Germinal center (tissue), 1 donor: ENCODE measurements at regions not wholly inside any gene's neighbourhood (a gene's known extent, or its start where the extent isn't known, plus 50 kb on each side); places are given as distances from the start of the nearest gene placed in this dataset.
"Not testable (repeated sequence)": the region's sequence is repeated elsewhere in the genome, so short reads cannot be mapped to it uniquely, and the experiment has no call there.

Experiments used
- DNase-seq: peaks from one replicate; pipeline ENCODE4 v3.0.0; 2012; ENCODE audit warnings: mixed read lengths, low spot score

DNA sequence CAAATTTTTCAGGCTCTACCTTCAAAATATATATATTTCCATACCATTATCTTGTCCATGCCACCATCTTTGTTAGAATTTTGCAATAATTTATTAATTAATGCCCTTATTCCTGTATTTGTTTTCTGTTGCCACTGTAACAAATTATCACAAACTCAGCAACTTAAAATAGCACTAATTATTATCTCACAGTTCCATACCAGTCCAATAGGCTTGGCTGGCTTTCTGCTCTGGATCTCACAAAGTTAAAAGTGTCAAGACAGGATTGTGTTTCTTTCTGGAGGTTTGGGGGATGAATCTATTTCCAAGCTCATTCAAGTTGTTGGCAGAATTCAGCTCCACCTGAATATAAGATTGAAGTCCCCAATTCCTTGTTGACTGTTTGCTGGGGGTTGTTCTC, 58.6 kb upstream of the SLC38A4 start:
- no peak for DNase-seq

DNA sequence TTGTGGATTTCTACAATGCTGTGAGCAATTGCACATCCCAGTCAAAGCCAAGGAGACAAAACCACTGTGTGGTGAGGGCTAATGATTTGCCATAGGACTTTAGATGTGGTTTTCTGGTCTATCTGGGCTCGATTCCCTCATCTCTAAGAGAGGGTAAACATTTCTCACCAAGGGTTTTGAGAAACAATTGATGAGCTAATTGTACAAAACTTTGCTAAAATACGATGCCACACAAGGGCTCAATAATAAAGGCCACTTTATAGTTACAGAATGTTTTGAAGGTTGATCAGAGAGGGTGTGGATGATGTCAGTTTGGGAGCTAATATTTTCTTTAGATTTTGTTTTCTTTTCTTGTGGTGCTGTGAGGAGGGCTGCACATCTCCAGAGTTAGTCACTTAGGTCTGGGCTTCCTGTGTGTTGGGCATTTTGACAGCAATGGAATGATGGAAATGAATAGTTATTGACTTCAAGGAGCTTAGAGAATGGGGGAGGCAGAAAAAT, 60.8 kb upstream of the SLC38A4 start:
- DNase-seq, result no peak

- no peak for DNase-seq
Observed at GRCh38 chr12:46887870-46888269, 62.1 kb upstream of the SLC38A4 start.

- DNase-seq, result no peak
Observed at GRCh38 chr12:46888568-46888967, 62.8 kb upstream of the SLC38A4 start.

- no peak for DNase-seq
Observed at GRCh38 chr12:46891306-46891705, 65.5 kb upstream of the SLC38A4 start.

DNA sequence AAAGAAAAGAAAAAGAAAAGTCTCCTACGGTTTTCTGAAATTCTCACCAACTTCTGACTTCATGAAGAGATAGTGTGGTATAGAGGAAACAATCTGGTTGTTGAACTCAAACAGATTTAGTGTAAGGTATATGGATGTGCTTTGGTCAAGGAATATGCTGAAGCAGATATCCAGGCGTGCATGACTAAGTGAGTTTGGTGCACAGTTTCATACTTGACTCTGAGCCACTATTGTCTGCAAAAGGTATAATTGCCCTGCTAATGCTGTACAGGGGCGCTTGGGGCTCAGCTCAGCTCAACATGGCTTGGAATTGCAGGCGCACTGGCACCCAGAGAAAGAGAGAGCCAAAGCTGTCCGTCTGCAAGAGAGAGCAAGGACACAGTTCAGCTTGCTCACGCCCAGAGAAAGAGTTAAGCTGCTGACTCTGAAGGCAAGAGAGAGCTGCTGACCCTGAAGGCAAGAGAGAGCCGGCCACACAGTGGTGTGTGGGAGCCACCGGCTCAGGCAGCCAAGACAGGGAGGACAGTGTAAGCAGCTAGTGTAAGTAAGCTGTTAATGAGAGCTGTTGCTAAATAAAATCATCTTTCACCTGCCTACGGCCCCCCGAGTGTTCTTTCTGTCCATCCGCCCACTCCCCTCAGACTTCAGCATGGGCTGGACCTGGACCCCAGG, 66.4 kb upstream of the SLC38A4 start:
- DNase-seq, result no peak

- no peak for DNase-seq
Observed at GRCh38 chr12:46892887-46893286, 67.1 kb upstream of the SLC38A4 start.

GRCh38 chr12:46893434-46893833, 67.6 kb upstream of the SLC38A4 start:
- no peak for DNase-seq

DNA sequence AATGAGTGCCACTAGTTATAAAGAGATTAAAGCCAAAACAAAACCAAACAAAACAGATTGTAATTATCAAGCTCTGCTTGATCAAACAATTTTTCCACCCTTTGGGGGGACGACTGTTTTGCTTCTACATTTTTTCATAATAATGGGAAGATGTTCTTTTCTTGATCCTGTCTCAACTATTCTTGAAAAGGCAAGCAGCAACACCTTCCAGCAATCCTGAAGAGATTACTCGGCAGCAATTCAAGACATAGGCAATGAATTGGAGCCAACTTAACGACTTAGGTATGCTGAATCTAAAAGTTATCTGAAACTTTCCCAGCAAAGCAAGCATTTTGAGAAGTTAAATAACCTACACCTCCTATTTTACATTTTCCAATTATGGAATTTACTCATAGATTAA, 69.9 kb upstream of the SLC38A4 start:
- no peak for DNase-seq

DNA sequence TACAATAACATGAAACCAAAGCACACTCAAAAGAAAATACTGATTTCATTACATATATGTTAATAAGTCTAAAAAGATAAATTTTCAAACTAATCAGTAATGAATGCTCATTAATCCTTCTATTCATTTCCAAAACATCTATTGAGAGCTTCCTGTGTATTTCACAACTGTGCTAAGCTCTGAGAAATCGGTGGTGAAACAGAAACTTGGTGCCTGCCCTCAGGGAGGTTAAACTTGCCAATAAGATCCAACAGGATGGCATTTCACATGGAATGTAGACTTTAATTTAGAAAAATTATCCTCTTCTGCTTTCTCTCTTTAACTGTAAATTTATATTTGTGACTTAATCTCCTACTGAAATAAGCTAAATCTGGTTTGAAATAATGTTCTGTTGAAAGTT, 70.9 kb upstream of the SLC38A4 start:
- DNase-seq, result no peak

GRCh38 chr12:46898152-46898931, 72.5 kb upstream of the SLC38A4 start:
- no peak for DNase-seq

GRCh38 chr12:46898989-46899388, 73.2 kb upstream of the SLC38A4 start:
- DNase-seq, result no peak

- DNase-seq, result no peak
Observed at GRCh38 chr12:46900734-46901463, 75.1 kb upstream of the SLC38A4 start.

DNA sequence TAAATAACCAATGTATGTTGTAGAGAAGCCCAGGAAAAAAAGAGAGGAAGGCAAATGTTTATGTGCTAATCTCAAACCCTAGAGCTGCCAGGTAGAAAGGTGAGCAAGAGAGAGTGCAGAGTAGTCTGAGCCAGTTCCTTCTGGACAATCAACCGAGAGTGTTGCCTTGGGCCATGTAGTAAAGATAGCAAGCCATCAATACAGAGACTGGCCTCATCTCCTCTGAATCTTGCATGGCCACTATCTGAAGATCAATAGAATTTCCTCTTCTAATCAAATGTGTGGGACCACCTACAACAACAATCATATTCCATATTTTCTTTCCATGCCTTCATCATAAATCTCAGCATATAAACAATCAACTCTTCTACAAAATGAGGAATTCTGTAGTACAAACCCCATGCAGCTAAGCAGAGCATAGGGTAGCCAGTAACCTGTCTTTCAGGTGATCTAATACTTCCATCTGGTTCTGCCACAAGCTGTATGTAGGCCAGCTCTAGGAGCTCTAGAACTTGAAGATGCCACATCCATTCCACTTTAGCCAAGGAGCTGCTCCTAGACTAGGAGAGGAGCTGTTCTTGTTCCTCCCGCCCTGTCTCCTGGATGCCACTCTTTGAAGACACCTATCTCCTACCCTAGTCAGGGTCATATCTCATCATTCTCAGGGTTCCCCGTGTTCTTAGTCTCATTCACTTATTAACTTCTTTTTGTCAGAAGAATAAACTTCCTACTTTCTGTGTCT, 75.8 kb upstream of the SLC38A4 start:
- no peak for DNase-seq

DNA sequence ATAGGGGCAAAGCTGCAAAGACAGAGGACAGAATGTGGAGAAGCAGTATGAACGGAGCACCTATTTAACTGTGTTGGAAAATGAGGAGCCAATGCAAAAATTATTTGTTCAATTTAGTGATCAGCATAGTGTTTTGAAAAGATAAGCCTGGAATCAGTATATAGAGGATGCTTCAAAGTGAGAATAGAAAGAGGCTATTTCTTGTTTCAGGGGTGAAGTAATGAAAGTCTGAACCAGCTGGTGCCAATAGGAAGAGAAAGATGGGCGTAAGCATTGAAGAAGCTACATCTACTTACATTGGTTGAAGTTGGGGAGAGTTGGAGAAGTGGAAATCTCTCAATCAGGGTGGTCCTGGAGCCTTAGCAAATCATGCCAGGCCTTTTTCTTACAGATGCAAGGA, 77.3 kb upstream of the SLC38A4 start:
- DNase-seq, result no peak

DNA sequence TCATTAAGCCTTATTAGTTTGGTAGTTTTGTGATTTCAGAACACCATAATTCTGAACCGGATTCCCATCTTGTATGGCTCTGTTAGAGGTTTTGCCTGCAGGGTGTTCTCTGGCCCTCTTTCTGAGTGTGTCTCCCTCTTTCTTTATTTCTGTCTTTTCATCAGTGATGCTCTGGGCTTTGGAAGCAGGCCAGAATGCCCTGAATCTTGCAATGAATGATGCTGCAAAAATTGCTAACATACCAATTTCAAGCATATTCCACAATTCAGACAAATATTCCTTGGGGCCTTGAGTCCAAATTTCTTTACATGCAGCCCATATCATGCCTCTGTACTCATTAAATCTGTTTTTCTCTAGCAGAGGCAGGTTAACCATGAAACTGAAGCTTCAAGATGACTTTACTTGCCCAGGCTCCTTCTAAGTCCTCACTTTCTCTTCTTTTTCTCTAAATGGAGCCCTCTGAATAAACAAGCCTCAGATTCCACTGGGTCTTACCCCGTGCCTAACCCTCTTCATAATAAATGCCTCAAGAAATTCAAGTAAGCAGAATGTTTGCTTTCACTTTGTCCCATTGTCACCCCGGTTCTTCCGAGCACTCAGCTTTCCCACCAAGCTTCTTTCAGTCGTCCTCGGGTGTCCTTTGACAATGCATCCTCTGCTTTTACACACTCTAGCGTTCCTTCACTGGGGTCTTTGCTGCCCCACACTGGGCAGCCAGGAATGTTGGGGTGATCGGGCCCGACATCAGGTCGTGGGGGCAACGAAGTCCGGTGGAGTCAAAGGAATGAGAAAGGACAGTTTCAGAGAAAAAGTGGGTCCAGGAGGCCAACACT, 78.8 kb upstream of the SLC38A4 start:
- DNase-seq, result no peak

DNA sequence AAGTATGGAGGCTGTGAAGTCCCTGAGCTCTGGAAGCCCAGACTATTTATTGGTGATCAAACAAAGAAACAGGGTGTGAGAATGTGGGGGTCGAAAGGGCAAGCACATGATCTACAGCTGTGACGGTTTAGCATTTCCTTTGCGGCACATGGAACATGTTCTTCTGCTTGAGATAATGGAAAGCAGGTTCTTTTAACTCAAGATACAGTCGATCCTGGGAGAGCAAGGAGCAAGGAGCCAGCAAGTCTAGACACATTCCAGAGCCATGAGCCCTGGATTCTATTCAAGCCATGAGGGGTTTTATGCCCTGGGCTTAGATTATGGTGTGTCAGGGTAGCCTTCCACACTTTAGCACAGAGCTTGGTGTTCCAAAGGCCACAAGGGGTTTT, 79.4 kb upstream of the SLC38A4 start:
- DNase-seq, result not testable (repeated sequence)

DNA sequence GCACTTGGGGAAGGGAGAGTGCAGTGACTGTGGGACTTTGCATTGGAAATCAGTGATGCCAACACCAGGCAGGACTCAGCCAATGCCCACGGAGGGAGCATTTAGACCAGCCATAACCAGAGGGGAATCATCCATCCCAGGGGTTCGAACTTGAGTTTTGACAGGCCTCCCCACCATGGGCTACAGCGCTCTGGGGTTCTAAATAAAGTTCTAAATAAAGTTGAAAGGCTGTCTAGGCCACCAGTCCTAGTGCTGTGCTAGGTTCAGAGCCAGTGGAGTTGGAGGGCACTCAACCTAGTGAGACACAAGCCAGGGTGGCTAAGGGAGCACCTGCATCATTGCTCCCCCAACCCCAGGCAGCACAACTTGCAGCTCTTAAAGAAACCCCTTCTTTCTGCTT, 82.0 kb upstream of the SLC38A4 start:
- DNase-seq, result no peak

DNA sequence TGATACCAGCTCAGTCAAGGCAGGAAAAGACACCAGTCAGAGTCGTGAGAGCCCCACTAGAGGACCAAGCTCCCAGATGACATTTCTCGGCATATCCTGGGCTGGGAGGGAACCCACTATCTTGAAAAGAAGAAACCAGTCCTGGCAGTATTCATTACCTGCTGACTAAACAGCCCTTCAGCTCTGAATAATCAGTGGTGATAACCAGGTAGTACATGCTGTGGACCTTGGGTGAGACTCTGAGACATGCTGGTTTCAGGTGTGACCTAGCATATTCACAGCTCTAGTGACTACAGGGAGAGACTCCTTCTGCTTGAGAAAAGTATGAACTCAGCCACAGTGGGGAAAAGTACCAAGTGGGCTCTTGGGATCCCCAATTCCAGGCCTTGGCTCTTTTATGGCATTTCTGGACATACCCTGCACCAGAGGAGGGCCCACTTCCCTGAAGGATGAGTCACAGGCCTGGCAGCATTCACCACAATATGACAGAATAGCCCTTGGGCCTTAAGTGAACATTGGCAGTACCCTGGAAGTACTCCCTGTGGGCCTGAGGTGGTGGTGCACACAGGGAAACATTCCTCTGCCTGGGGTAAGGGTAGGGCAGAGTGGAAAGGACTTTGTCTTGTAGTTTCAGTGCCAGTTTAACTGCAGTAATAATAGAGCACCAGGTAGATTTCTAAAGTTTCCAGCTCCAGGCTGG, 82.6 kb upstream of the SLC38A4 start:
- DNase-seq, result no peak

- no peak for DNase-seq
Observed at GRCh38 chr12:46908936-46909635, 83.3 kb upstream of the SLC38A4 start.
